Trophoblast cell (in vitro differentiated cells and primary cell): ENCODE measurements at regions not wholly inside any gene's neighbourhood (a gene's known extent, or its start where the extent isn't known, plus 50 kb on each side); places are given as distances from the start of the nearest gene placed in this dataset.

ENCODE experiments used
- DNase-seq, 2 donors: peaks; one replicate each; pipeline ENCODE4 v3.0.0-alpha.2; 2016
- H2AFZ ChIP-seq: 2 replicates; pipeline ENCODE4 v1.6.1; 2013; ENCODE audit warnings: low read length, moderate library complexity, mild to moderate bottlenecking; ENCODE audit not compliant: insufficient read depth, poor library complexity
- H2AK5ac ChIP-seq: 2 replicates; pipeline ENCODE4 v1.6.1; 2013; ENCODE audit warnings: mild to moderate bottlenecking, low read length
- H2BK120ac ChIP-seq: 2 replicates; pipeline ENCODE4 v1.6.1; 2013; ENCODE audit warnings: low read length, mild to moderate bottlenecking, moderate library complexity; ENCODE audit not compliant: insufficient read depth, poor library complexity
- H2BK12ac ChIP-seq: 2 replicates; pipeline ENCODE4 v1.6.1; 2013; ENCODE audit warnings: mild to moderate bottlenecking, low read length, moderate library complexity
- H2BK5ac ChIP-seq: 2 replicates; pipeline ENCODE4 v1.6.1; 2013; ENCODE audit warnings: low read length, low read depth, moderate library complexity, mild to moderate bottlenecking; ENCODE audit not compliant: poor library complexity
- H3K14ac ChIP-seq: 2 replicates; pipeline ENCODE4 v1.6.1; 2013; ENCODE audit warnings: mild to moderate bottlenecking, low read length
- H3K18ac ChIP-seq: 2 replicates; pipeline ENCODE4 v1.6.1; 2013; ENCODE audit warnings: mild to moderate bottlenecking, low read length
- H3K23ac ChIP-seq: 2 replicates; pipeline ENCODE4 v1.6.1; 2013; ENCODE audit warnings: low read length
- H3K27ac ChIP-seq: 2 replicates; pipeline ENCODE4 v1.5.1; 2013; ENCODE audit warnings: low read depth, mild to moderate bottlenecking, inconsistent platforms, low read length, moderate library complexity
- H3K27me3 ChIP-seq: 2 replicates; pipeline ENCODE4 v1.6.1; 2013; ENCODE audit warnings: inconsistent platforms, mild to moderate bottlenecking, low read length, moderate library complexity; ENCODE audit not compliant: insufficient read depth
- H3K36me3 ChIP-seq, 2 experiments: 1 replicate in 1 of 2; 2 replicates in 1 of 2; pipeline ENCODE4 v1.6.1; 2013; ENCODE audit warnings: low read length in 2 of 2, mild to moderate bottlenecking in 2 of 2, moderate library complexity in 1 of 2; ENCODE audit not compliant: insufficient read depth in 2 of 2, control insufficient read depth in 1 of 2
- H3K4ac ChIP-seq: 2 replicates; pipeline ENCODE4 v1.6.1; 2013; ENCODE audit warnings: low read depth, mild to moderate bottlenecking, low read length, moderate library complexity
- H3K4me1 ChIP-seq, 2 experiments: 1 replicate in 1 of 2; 2 replicates in 1 of 2; pipeline ENCODE4 v1.6.1; 2013; ENCODE audit warnings: low read length in 2 of 2, mild to moderate bottlenecking in 2 of 2, moderate library complexity in 1 of 2; ENCODE audit not compliant: insufficient read depth in 2 of 2, control insufficient read depth in 1 of 2
- H3K4me2 ChIP-seq: 2 replicates; pipeline ENCODE4 v1.6.1; 2013; ENCODE audit warnings: inconsistent platforms, mild to moderate bottlenecking, low read length, moderate library complexity
- H3K4me3 ChIP-seq: 2 replicates; pipeline ENCODE4 v1.5.1; 2013; ENCODE audit warnings: mild to moderate bottlenecking, low read depth, low read length, inconsistent platforms
- H3K79me1 ChIP-seq: one replicate; pipeline ENCODE4 v1.6.1; 2013; ENCODE audit warnings: low read length
- H3K79me2 ChIP-seq: 2 replicates; pipeline ENCODE4 v1.6.1; 2013; ENCODE audit warnings: low read length, mild to moderate bottlenecking; ENCODE audit not compliant: control insufficient read depth, insufficient read depth, poor library complexity
- H3K9ac ChIP-seq: 2 replicates; pipeline ENCODE4 v1.6.1; 2013; ENCODE audit warnings: mild to moderate bottlenecking, low read length
- H3K9me3 ChIP-seq: 2 replicates; pipeline ENCODE4 v1.6.1; 2013; ENCODE audit warnings: low read depth, mild to moderate bottlenecking, control low read depth, inconsistent platforms, low read length; ENCODE audit not compliant: insufficient read depth
- H4K12ac ChIP-seq: 2 replicates; pipeline ENCODE4 v1.6.1; 2013; ENCODE audit warnings: low read depth, mild to moderate bottlenecking, low read length, moderate library complexity
- H4K8ac ChIP-seq: 2 replicates; pipeline ENCODE4 v1.6.1; 2013; ENCODE audit warnings: low read depth, mild to moderate bottlenecking, low read length, moderate library complexity
- H4K91ac ChIP-seq: one replicate; pipeline ENCODE4 v1.6.1; 2013; ENCODE audit warnings: low read depth, mild to moderate bottlenecking, low read length, moderate library complexity
- WGBS: extraction: QIAGEN DNeasy Blood & Tissue Kit; methylation state at CpG from one replicate; pipeline ENCODE4 v1.1.7; 2013; ENCODE audit warnings: missing lambda C conversion rate; ENCODE audit not compliant: insufficient read length, insufficient coverage; ENCODE audit errors: extremely low coverage; 5-methylcytosine and 5-hydroxymethylcytosine counted together

- Histone ChIP-seq H3K9ac (no peak overlapping the region), H3K4me3 (no peak overlapping the region), H3K18ac (no peak overlapping the region), H3K14ac (no peak overlapping the region), H3K79me2 (no peaks in the 10 kb centered on the region), H3K4me2 (no peak overlapping the region), H2AK5ac (no peak overlapping the region), H4K91ac (no peak overlapping the region), H2BK120ac (no peak overlapping the region), H3K23ac (no peak overlapping the region), H4K8ac (no peak overlapping the region), H3K79me1 (no peaks in the 10 kb centered on the region), H3K27me3 (no peaks in the 10 kb centered on the region), H2AFZ (no peak overlapping the region), H3K4ac (no peak overlapping the region), H2BK5ac (no peak overlapping the region), H3K36me3 (no peaks in the 10 kb centered on the region), H2BK12ac (no peak overlapping the region), H3K9me3 (no peaks in the 10 kb centered on the region), H3K27ac (no peak overlapping the region), H3K4me1 (no peaks in the 10 kb centered on the region), H4K12ac (no peak overlapping the region)
- DNase-seq: peak in 1 of 2 donors; percentile 23
- WGBS: no CpG with 5 or more reads among the region's 8 CpGs
Measured at GRCh38 chr11:33642461-33643166, 58.0 kb downstream of the C11orf91 start.

- H3K14ac ChIP-seq: no peak overlapping the region
- no peak overlapping the region for H4K12ac ChIP-seq
- H3K4me2 ChIP-seq: no peak overlapping the region
- H3K36me3 ChIP-seq: no peaks in the 10 kb centered on the region
- H2AFZ ChIP-seq: no peak overlapping the region
- no peak overlapping the region for H4K91ac ChIP-seq
- H3K79me1 ChIP-seq: no peaks in the 10 kb centered on the region
- H3K4ac ChIP-seq: no peak overlapping the region
- H2BK5ac ChIP-seq: no peak overlapping the region
- no peaks in the 10 kb centered on the region for H3K79me2 ChIP-seq
- no peak overlapping the region for H2BK12ac ChIP-seq
- H3K4me3 ChIP-seq: no peak overlapping the region
- no peak overlapping the region for H2AK5ac ChIP-seq
- H3K9me3 ChIP-seq: no peaks in the 10 kb centered on the region
- no peaks in the 10 kb centered on the region for H3K4me1 ChIP-seq
- no CpG with 5 or more reads among the region's 8 CpGs for WGBS
- no peak overlapping the region for H4K8ac ChIP-seq
- DNase-seq: no peak
- H3K27ac ChIP-seq: no peak overlapping the region
- no peak overlapping the region for H3K9ac ChIP-seq
- no peak overlapping the region for H2BK120ac ChIP-seq
- H3K27me3 ChIP-seq: no peaks in the 10 kb centered on the region
- no peak overlapping the region for H3K23ac ChIP-seq
- H3K18ac ChIP-seq: no peak overlapping the region
Measured at GRCh38 chr11:33640730-33641371, 59.8 kb downstream of the C11orf91 start.

GRCh38 chr11:33638608-33639007, 62.0 kb downstream of the C11orf91 start:
- H3K23ac ChIP-seq: no peak overlapping the region
- no CpG with 5 or more reads among the region's 1 CpG for WGBS

GRCh38 chr11:33636104-33636503, 64.5 kb downstream of the C11orf91 start:
- no peak overlapping the region for H2BK5ac ChIP-seq
- H3K4me3 ChIP-seq: no peak overlapping the region
- H3K14ac ChIP-seq: peak overlapping the region; percentile 60
- no peaks in the 10 kb centered on the region for H3K9me3 ChIP-seq
- H3K4me1 ChIP-seq: peaks cover 13 to 15% of the 10 kb centered on the region in 2 experiments
- no peak overlapping the region for H3K4ac ChIP-seq
- H3K27ac ChIP-seq: no peak overlapping the region
- H3K23ac ChIP-seq: peak overlapping the region; percentile 66
- peaks cover 4% of the 10 kb centered on the region for H3K79me1 ChIP-seq
- H2AFZ ChIP-seq: peak overlapping the region; percentile 37
- peak; percentile 85 to 93 for DNase-seq
- no peaks in the 10 kb centered on the region for H3K36me3 ChIP-seq
- no peak overlapping the region for H3K9ac ChIP-seq
- WGBS: no CpG with 5 or more reads among the region's 6 CpGs
- H2BK12ac ChIP-seq: peak overlapping the region; percentile 27
- no peak overlapping the region for H2BK120ac ChIP-seq
- no peak overlapping the region for H4K12ac ChIP-seq
- no peak overlapping the region for H2AK5ac ChIP-seq
- H3K79me2 ChIP-seq: no peaks in the 10 kb centered on the region
- H3K4me2 ChIP-seq: no peak overlapping the region
- H3K27me3 ChIP-seq: no peaks in the 10 kb centered on the region
- no peak overlapping the region for H4K91ac ChIP-seq
- H3K18ac ChIP-seq: no peak overlapping the region
- H4K8ac ChIP-seq: no peak overlapping the region

More at GRCh38 chr11:33638608-33639007, 62.0 kb downstream of the C11orf91 start:
- no peak overlapping the region for H4K12ac ChIP-seq
- no peak overlapping the region for H2BK5ac ChIP-seq
- H3K9me3 ChIP-seq: no peaks in the 10 kb centered on the region
- no peak overlapping the region for H2AFZ ChIP-seq
- no peak overlapping the region for H4K91ac ChIP-seq
- H3K4ac ChIP-seq: no peak overlapping the region
- no peak overlapping the region for H2AK5ac ChIP-seq
- H4K8ac ChIP-seq: no peak overlapping the region
- H2BK12ac ChIP-seq: no peak overlapping the region
- H3K14ac ChIP-seq: no peak overlapping the region
- no peak for DNase-seq
- no peak overlapping the region for H3K4me3 ChIP-seq
- peaks cover 12 to 13% of the 10 kb centered on the region in 2 experiments for H3K4me1 ChIP-seq
- no peak overlapping the region for H2BK120ac ChIP-seq
- no peaks in the 10 kb centered on the region for H3K27me3 ChIP-seq
- no peak overlapping the region for H3K27ac ChIP-seq
- no peak overlapping the region for H3K18ac ChIP-seq
- H3K79me2 ChIP-seq: no peaks in the 10 kb centered on the region
- peaks cover 3% of the 10 kb centered on the region for H3K79me1 ChIP-seq
- no peaks in the 10 kb centered on the region for H3K36me3 ChIP-seq
- no peak overlapping the region for H3K4me2 ChIP-seq
- H3K9ac ChIP-seq: no peak overlapping the region
